Hematopoietic multipotent progenitor cell treated with erythropoietin and hydrocortisone succinate and interleukin-3 and kit ligand, for 17 days (in vitro differentiated cells): ENCODE measurements at regions not wholly inside any gene's neighbourhood (a gene's known extent, or its start where the extent isn't known, plus 50 kb on each side); places are given as distances from the start of the nearest gene placed in this dataset.

ENCODE experiments used
- DNase-seq: peaks from one replicate; pipeline ENCODE4 v3.0.0-alpha.2; 2015; ENCODE audit warnings: low spot score

DNA sequence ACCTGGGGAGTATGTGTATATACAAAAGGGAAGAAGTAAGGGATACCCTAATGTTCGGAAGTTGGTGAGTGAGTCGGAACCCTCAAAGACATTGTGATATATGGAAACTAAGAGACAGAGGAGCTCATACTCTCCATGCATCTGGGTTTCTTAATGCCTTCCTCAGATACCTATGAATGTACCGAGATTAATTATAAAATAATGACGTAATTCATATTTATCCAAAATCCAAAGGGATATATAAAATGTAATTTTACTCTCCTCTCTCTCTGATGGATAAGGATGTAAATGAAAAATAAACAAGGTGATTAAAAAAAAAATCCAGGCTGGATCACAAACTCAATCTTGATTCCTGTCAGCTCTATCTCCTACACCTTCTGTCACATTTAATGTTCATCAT is 275.9 kb upstream of the FAM241A start:
- DNase-seq = no peak

DNA sequence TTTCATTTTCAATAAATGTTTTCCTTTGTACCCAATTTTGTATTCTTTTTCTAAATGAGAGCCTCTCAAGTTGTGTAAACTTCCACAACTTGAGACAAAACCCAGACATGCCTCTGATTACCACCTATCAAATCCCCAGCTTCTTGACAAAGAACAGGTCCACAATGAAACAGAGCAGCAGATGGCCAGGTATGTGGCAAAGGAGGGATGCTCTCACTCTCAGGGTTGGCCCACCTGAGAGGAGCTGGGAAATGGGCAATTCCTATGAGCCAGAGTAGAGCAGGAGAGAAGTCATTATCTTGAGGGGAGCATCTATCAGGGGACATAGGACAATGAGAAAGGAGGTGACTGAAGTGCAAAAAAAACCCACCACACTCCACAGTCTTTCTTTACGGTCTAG is 273.5 kb upstream of the FAM241A start:
- no peak for DNase-seq

DNA sequence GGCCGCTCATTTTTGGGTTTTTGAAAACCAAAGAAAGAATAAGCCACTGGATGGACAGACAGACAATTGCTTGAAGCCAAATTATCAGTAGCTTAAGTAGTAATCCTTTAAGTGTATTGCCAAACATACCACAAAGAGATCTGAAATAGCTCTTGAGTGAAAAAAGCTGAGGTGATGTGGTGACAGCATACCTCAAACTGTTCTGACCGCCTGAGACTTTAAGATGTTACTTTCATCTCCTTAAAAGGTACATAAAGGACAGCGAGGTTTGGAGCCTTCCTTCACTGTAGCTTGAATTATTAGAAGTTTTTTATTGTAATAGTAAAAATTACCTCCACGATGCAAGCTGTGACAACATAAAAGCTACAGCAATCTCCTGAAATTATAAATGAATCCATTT is 271.5 kb upstream of the FAM241A start:
- DNase-seq = no peak

DNA sequence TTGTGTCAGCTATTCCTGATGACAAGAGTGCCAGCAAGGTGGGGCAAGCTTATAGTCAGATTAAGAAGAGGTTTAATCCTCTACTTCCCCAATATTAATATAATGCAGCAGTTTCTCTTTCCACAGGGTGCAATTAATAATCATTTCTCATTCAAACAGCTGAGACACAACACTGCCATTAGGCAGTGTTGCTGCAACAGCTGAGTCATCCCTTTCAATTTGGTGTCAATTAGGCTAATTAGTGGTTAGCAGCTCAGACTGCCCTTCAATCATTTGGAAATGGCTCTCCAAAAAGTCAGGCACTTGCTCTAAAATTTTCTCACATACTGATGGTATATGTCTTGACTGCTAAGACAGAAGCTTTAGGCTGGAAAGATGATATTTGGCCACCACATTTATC is 265.7 kb upstream of the FAM241A start:
- DNase-seq = no peak

DNA sequence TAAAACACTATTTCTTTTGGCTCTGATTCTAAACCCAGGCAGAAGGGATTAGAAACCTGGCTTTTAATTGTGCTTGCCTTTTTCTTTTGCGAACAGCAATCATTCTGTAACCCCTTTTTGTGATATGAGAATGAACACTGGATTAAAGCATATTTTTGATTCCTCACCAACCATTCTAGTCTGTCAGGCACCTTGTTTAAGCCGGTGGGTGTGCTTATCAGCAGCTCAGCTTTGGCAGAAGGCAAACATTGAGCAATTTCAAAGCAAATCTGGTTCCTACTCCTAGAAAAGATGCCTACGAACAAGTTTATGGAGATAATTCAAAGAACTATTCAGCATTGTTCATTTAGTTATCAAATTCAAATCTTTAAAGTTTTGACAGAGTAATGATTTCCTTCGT is 265.1 kb upstream of the FAM241A start:
- DNase-seq = no peak

DNA sequence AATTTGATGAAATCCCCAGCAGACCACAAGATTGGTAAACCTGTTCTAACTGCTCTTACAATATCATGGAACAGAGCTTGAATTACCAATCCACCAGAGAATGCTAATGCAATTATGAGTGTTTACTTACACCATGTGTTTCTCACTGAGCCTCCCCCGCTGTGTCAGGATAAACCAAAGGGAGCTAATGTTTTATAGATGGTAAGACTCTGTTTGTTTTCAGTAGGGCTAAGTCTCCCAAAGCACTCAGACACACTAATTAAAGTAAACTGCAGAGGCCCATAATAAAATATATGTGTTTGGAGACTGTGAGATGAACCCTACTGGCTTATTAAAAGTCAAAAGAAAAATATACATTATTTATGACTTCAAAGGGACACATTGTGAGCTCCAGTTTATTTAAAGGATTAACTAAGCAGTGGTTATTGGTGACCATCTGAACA is 261.7 kb upstream of the FAM241A start:
- DNase-seq = no peak

DNA sequence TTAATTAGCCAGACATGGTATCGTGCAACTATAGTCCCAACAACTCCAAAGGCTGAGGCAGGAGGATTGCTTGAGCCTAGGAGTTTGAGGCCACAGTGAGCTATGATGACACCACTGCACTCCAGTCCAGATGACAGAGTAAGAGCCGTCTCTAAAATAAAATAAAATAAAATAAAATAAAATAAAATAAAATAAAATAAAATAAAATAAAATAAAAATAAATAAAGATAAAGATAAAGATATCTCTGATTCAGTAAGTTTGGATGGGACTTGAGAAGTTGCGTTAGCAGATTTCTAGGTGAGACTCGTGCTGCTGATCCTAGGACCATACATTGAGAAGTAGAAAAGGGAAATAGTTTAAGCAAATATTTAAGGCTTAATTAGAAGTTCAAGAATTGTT is 254.8 kb upstream of the FAM241A start:
- no peak for DNase-seq

DNA sequence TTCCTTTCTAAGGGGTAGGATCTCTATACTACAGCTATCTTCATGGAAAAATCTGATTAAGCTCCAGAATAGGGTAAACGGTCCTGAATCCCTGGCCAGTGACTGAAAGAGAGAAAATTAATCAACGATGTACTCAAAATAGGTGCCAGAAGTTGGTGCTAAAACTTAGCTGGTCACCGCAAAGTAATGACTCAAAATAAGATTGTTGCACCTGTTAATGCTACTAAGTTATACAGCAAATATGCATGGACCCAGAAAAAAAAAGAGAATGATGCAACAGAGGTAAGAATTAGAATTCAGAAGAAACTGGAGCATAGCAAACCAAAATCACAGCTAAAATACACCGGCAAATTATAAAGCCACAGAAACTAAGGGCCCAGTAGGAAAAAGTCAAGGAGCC is 239.7 kb upstream of the FAM241A start:
- DNase-seq = no peak

DNA sequence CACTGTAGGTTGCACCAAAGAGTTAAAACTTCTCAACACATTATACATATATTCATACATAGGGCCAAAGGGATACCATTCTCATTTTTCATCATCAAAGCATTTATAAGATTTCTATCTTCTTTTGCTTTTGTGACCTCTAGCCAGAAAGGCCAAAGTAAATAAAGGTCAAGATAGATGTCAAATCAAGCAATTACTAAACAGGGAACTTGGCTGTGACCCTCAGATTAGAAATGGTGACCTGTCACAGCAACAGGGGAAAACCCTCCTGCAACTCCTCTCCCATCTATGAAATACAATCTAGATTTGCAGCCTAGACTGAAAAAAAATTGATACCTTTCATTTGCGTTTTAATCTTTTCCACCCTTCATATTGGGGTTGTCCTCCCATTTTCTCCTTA is 225.6 kb upstream of the FAM241A start:
- DNase-seq = no peak

DNA sequence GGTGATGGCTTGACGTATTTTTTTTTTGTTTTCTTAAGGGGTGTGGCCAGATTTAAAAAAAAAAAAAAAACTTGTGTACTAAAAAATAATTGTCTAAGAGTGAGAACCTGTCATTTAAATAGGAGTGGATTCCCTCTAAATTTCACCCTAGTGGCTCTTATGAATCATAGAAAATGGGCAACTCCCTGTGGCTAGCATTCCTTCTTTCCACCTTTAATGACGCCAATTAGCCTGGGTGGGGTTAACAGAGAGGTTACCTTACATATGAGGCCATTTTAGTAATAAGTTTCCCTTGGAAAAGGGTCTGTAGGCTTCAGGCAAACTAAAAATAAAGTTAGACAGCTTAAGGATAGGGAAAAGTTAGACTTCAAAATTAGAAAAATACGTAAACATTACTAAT is 223.5 kb upstream of the FAM241A start:
- no peak for DNase-seq

DNA sequence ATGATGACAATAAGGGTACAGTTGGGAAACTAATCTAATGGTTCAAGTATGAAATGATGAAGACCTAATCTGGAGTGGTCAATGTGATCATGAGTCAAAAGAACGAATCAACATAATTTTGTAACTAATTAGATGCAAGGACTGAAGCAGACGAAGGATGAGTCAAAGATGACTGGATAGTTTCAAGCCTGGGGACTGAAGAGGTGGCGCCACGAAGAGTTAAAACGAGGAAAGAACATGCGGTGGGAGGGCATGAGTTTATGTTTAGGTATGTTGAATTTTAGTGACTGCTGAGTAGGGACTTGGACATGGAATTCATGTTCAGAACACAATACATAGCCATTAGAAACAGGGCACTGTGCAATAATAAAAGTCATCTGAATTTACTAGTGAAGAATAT is 221.5 kb upstream of the FAM241A start:
- DNase-seq = no peak

DNA sequence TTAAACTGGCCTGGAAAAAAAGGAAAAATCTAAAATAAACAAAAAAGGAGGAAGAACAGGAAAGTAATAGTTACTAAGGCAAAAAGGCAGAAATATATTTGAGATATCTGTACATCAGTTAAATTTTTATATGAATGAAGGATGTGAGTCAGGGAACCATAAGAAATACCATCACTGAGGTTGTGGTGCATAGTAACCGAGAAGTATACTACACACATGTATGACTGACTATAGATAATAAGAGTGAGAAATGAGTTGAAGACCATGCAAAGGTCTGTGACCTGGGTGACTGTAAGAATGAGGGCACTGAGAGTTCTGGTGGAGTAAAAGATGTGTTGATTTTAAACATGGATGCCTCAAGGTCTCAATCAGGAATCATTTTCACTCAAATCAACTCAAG is 220.6 kb upstream of the FAM241A start:
- no peak for DNase-seq

DNA sequence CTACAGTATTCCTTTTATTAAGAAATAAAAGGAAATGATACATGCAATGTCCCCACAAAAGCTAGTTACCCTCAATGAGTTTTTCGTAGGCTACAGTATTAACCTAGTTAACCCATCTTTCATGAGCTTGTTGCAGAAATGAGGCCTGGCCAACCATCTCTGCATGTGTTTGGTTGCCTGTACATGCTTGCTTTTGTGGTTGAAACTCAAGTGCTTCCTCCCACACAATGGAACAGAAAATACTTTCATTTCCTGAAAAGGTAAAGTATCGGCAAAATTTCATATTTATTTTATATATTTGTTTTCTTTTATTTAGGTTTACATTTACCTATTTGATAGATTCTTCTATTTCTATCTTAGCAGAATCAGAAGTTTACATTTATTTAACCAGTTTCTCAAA is 214.6 kb upstream of the FAM241A start:
- no peak for DNase-seq

DNA sequence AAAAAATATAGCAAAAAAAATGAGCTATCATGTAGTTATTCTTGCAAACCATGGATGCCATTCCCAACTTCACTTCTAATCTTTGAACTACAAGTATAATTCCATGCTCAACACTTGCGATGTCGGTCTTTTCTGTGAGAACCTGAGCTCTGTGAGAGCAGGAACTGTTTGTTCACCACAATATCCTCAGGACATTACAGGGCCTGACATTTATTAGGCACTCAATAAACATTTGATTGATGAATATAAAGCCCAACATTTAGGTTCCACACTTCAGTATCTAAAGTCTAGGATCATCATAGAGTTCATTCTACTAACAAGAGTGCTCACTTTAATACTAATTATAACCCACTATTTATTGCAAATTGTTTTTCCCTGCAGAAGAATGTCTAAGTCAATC is 211.6 kb upstream of the FAM241A start:
- no peak for DNase-seq

DNA sequence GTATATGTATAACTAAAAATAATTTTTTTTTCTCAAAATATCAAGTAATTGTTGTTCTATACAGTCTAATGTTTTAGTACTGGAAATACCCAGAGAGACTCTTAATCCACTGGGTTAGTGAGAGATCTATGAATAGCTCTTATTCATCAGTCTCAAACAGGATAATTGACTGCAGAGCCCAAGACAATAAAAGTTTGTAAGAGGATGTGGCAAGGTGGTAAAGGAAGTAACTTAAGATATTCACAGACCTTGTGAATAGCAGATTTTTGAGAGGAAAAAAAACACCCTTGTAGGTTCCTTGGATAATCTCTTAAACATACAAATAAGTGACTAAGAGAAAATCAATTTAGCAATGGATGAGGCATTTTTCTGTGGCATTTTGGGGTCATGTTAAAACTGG is 210.9 kb upstream of the FAM241A start:
- no peak for DNase-seq

DNA sequence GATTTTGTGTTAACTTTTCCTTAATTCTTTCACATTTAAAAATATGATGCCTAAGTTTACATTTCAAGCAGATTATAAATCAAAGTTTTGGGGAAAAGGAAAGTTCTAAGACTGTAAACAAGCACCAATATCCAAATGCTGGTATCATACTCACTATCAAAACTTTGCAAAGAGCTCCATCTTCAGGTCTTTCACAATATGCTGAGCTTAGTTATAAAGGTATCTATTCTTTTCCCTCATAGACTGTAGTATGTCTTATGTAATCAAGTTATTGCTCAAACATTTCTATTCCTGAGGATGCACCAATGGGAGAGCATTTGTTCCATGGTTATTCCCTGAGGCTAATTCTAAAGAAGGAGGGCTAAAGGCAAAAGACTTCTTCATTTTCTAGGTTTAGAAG is 207.9 kb upstream of the FAM241A start:
- no peak for DNase-seq

DNA sequence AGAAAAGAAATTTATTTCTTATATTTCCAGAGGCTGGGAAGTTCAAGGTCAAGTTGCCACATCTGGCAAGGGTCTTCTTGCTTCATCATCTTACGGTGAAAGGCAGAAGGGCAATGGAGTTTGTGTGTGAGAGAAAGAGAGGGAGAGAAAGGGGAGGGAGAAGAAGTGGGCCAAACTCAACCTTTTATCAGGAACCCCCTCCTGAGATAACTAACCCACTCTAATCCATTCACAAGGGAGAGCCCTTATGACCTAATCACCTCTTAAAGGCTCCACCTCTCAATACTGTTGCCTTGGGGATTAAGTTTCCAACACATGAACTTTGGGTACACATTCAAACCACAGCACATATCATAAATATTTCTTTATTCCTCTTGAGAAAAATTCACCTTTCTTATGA is 203.3 kb upstream of the FAM241A start:
- DNase-seq = no peak

DNA sequence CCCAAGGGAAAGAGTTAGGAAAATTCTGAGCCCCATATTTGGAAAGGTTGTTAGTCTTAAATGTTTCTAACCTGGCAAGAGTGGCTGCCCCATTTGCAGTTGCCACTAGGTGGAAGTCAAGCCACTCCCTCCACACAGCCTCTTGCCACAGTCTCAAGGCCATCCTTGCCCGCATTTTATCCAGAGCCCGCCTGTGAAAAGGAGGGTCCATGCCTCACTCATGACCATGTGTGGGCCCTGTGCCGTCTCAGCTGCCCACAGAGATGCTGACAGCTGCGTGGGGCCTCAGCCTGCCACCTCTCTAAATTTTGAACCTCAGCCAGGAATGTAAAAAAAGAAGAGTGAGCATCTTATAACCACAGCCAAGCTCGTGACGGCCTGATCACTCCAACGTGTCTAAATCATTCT is 201.5 kb upstream of the FAM241A start:
- DNase-seq = no peak

DNA sequence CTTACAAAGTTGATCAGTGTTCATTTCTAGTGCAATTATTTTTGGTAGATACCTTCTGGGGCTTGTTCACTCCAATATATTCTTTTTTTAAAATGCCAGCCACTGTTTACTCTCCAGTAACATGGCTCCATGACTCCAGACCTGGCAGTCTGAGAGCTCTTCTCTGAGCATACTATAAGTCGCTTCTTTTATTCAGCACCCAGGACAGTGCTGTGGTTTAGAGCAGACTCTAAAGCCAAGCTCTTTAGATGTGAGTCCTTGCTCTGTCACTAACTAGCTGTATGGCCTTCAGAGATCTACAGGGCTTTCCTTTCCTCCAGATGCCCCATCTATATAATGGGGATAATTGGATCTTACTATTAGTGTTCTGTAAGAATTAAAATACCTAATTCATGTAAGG is 200.2 kb upstream of the FAM241A start:
- DNase-seq = no peak

DNA sequence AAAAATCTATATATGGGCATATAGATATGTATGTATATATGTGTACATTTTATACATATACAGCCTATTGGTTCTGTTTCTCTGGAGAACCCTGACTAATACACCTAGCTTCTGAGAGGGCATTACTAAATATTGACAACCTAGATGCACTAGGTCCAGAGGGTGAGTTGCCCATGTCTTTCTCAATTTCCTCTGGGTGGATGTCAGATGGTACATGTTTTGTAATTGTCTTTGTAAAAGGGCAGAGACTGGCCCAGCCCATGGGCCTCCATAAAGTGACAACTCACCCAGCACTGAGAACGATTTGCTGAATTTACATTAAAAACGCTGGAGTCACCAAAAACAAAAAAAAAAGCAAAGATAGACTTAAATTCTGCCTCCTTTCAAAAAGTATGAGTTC is 198.5 kb upstream of the FAM241A start:
- no peak for DNase-seq

DNA sequence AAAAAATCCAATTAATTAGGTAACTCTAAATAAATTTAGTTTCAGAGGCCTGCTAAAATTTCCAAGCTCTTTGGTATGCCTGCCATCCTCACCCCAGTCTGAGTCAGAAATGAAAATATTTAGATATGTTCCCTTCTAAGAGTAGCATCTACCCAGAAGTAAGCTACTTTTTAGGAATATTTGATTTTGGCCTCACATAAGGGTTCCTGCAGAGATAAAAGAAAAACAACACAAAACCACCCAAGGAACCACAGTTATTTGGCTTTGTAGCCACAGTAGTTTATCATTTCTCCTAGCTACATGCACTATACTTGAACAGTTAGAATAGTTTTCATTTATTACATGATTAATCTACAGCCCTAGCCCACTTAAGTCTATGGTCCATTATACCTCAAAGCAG is 192.6 kb upstream of the FAM241A start:
- DNase-seq = no peak

DNA sequence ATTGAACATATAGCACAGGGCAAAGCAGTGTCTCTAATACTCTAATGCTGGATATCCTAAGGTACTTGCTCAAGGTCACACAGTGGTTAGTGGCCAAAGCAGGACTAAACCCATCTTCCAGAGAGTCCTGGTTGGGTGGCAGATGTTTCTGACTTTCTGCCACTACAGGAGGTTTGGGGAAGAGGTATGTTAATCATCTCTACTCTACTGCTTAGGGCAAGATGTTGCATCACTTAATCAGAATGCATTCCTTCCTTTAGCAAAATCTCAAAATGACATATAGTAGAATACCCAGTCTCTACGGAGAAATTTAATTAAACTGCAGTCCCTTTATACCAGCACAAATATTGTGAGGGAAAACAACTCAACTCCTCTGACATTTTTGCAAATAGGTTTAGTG is 190.7 kb upstream of the FAM241A start:
- DNase-seq = no peak

DNA sequence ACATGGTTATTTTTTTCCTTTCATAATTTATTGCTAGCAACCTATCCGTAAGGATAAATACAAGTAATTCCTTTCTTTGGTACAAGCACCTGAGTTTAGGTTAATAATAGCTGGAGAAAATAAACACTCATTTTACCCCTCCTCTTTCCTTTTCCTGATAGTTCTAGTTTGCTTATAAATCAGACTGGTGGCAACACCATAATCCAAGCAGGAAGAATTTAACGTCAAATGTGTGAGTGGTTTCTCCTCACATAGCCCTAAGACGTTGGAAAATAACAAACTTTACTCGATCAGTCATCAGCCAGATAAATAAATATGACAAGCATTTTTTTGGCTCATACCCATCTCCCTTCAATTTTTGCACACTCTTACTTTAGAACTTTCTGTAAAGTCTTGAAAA is 190.3 kb upstream of the FAM241A start:
- no peak for DNase-seq

DNA sequence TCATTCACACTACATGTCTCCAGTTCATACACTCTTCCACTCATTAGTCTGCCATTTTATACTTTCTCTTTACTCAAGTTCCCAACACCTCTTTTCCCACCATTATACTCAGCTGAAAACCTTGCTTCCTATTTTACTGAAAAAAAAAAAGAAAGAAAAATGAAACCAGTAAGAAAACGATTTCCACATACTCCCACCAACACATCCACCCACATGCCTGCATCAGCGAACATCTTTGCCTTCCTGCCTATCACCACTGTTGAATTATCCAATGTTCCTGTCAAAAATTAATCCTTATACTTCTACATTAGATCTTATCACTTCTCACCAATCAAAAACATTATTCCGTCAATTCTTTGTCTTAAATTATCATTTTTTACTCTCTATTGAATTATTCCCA is 188.1 kb upstream of the FAM241A start:
- no peak for DNase-seq

DNA sequence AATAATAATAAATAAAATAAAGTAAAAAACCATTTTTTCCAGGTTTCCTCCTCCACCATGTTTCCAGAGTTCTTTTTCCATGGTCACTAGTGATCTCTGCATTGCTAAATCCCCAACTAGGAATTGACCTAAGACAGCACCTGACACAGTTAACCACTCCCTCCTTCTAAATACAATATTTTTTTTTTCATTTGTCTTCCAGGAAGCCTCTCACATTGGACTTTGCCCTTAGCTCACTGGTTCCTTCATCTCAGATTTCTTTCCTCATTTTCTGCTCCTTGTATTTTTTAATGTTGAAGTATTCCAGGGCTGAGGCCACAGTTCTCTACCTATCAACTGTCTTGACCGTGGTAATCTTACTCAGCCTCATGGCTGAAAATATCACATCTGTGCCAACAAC is 187.3 kb upstream of the FAM241A start:
- DNase-seq = no peak
